ENCODE measurements at regions not wholly inside any gene's neighbourhood (a gene's known extent, or its start where the extent isn't known, plus 50 kb on each side); places are given as distances from the start of the nearest gene placed in this dataset.

DNA sequence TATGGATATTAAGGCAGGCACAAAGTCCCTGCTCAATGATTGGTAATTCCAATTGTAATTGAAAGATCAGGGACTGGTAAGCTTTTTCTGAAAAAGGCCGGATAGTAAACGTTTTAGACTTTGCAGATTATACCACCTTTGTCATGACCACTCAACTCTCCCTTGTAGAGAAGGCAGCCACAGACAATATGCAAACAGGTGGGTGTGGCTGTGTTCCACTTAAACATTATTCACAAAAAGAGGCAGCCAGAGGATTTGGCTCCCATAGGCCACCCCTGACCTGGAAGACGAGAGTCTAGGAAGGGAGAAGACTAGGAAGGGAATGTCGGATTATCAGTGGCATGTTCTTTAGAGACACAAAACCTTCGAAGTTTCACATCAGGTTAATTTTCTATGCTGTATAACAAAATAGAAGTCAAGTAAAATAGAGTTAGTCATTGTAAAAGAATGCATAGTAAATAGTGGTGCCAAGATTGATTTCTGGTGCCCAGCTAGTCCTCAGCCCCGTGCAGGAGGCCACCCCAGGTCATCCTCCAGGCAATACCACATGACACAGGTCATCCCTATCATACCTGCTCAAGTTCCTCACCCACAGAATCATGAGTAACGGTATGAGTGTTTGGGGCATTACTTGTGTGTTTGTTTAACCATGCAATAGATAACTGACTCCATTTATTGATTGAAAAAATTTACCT, 193.8 kb downstream of the PLPP4 start:
- no peak for DNase-seq (ENCODE audit: low read depth, low spot score)
- H3K4me3 ChIP-seq (ENCODE audit: low read depth, low read length), result no peak overlapping the region
- POLR2A ChIA-PET, result no interaction called here
- no peak for TF ChIP-seq CTCF (IDR thresholded peaks at IDR 0.05; ENCODE audit: insufficient read depth, low read length, missing control alignments)
- CTCF ChIA-PET, result no interaction called here

GRCh38 chr10:120656107-120656506, 195.1 kb upstream of the WDR11 start:
- no peak overlapping the region for H3K4me3 ChIP-seq (ENCODE audit: low read depth, low read length)
- ChIA-PET CTCF (no interaction called here), POLR2A (no interaction called here)
- no peak for DNase-seq (ENCODE audit: low read depth, low spot score)
- TF ChIP-seq CTCF (IDR thresholded peaks at IDR 0.05; ENCODE audit: insufficient read depth, low read length, missing control alignments), result no peak

DNA sequence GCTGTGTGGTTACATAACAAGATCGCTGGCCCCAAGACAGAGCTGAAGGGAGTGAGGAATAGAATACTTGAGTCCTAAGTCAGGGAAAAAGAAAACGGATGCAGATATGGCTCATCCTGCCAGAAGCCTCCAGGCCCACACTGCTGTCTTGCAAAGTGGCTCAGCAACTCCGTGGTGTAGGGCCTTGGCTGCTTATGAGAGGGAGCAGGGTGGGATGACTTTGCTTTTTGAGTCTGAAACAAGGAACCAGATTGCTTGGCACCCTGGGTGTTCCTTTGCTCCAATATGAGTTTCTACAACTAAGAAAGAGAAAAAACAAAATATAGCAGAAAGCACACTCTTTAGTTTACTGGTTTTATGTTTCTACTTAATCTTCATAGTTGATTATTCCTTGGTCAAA, 193.8 kb upstream of the WDR11 start:
- no peak for TF ChIP-seq CTCF (IDR thresholded peaks at IDR 0.05; ENCODE audit: insufficient read depth, low read length, missing control alignments)
- CTCF ChIA-PET, result no interaction called here
- POLR2A ChIA-PET, result no interaction called here
- DNase-seq (ENCODE audit: low read depth, low spot score), result no peak
- no peak overlapping the region for H3K4me3 ChIP-seq (ENCODE audit: low read depth, low read length)

DNA sequence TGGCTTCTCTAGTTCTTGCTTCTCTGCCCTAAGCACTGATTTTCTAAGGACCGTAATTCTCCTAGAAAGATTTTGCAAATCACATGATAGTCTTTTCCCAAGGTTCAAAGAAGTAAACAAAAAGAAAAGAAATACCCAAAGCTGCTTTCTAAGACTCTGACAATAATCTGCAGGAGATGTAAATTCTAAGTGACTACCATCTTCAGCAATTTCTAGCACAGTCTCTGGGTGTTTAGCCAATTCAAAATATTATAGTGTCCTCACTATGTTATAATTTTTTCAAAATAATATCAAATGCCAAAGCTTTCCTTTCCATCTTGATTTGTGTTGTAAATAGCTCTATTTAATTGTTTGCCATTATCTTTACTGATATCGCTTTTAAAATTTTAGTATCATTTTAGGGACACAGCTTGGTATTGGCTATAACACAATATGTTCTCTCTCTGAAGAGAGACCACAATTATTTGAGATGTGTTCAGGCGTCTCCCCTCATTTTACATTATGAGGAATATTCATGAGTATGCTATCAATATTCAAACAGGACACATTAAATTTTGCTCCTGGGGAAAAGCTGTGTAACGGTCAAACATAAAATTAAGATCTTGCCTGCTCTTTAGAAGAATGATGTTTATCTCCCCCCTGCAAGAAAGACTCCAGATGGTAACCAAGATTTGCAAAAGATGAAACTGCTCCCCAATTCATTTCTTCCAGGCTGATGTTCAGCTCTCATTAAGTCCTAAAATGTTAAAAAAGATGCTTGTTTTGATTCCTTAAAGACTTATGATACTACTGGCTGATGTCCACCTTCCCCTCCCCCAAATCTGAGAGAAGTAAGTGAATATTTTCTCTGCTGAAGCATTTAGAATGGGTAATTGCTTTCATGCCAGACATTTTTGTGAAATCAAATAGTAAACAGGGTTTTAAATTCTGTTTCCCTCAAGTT, 191.9 kb upstream of the WDR11 start:
- POLR2A ChIA-PET, result no interaction called here
- CTCF ChIA-PET, result interaction anchor here (0.9 kb wide), 1 partner anchor 13 kb away, joined by 3 read pairs; no protein-coding TSS in a partner anchor
- H3K4me3 ChIP-seq (ENCODE audit: low read depth, low read length), result no peak overlapping the region
- no peak for DNase-seq (ENCODE audit: low read depth, low spot score)
- no peak for TF ChIP-seq CTCF (IDR thresholded peaks at IDR 0.05; ENCODE audit: insufficient read depth, low read length, missing control alignments)

- CTCF ChIA-PET, result no interaction called here
- POLR2A ChIA-PET, result no interaction called here
- H3K4me3 ChIP-seq (ENCODE audit: low read depth, low read length), result no peak overlapping the region
- no peak for TF ChIP-seq CTCF (IDR thresholded peaks at IDR 0.05; ENCODE audit: insufficient read depth, low read length, missing control alignments)
- no peak for DNase-seq (ENCODE audit: low read depth, low spot score)
These were observed 184.9 kb upstream of the WDR11 start for GRCh38 chr10:120666308-120666707.

- DNase-seq (ENCODE audit: low read depth, low spot score), result no peak
- H3K4me3 ChIP-seq (ENCODE audit: low read depth, low read length), result no peak overlapping the region
- POLR2A ChIA-PET, result no interaction called here
- no peak for TF ChIP-seq CTCF (IDR thresholded peaks at IDR 0.05; ENCODE audit: insufficient read depth, low read length, missing control alignments)
- CTCF ChIA-PET, result no interaction called here
These were observed 183.9 kb upstream of the WDR11 start for GRCh38 chr10:120667276-120667675.
